Neuron (in vitro differentiated cells): ENCODE measurements at regions not wholly inside any gene's neighbourhood (a gene's known extent, or its start where the extent isn't known, plus 50 kb on each side); places are given as distances from the start of the nearest gene placed in this dataset.
"Not testable (repeated sequence)": the region's sequence is repeated elsewhere in the genome, so short reads cannot be mapped to it uniquely, and the experiment has no call there.

Source experiments
- H2AFZ ChIP-seq: one replicate; pipeline ENCODE4 v1.6.1; 2013; ENCODE audit warnings: low read depth, mild to moderate bottlenecking, inconsistent platforms, low read length, moderate library complexity
- H3K27me3 ChIP-seq: one replicate; pipeline ENCODE4 v1.6.1; 2013; ENCODE audit warnings: low read length; ENCODE audit not compliant: insufficient read depth
- H3K36me3 ChIP-seq: one replicate; pipeline ENCODE4 v1.6.1; 2013; ENCODE audit warnings: low read length; ENCODE audit not compliant: insufficient read depth
- H3K4me1 ChIP-seq: one replicate; pipeline ENCODE4 v1.6.1; 2013; ENCODE audit warnings: low read length; ENCODE audit not compliant: insufficient read depth
- H3K4me3 ChIP-seq: 2 replicates; pipeline ENCODE4 v1.5.1; 2013; ENCODE audit warnings: mild to moderate bottlenecking, low read length, moderate library complexity
- H3K9me3 ChIP-seq: one replicate; pipeline ENCODE4 v1.6.1; 2013; ENCODE audit warnings: low read length

DNA sequence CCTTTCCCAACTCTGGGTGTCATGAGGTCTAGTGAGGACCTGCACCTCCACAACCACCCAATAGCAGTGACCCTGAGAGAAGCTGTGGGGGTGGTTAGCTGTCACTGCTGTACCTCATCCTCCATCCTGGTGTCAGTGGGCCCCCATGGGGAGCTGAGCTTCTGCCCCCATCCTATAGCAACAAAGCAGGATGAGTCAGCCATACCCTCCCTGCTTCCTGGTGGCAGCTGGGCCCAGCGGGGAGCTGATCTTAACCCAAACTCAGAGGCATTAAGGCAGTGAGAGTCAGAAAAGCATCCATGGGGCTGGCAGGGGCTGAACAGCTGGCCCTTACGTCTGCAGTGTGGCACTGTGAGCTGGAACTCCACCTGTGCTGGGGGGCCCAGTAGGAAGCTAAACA lies 247.8 kb upstream of the HDAC4 start:
- H3K27me3 ChIP-seq: no peaks in the 10 kb centered on the region
- H3K4me1 ChIP-seq: no peaks in the 10 kb centered on the region
- H3K4me3 ChIP-seq: no peak overlapping the region
- no peak overlapping the region for H2AFZ ChIP-seq
- peaks cover 1% of the 10 kb centered on the region for H3K9me3 ChIP-seq
- no peaks in the 10 kb centered on the region for H3K36me3 ChIP-seq

DNA sequence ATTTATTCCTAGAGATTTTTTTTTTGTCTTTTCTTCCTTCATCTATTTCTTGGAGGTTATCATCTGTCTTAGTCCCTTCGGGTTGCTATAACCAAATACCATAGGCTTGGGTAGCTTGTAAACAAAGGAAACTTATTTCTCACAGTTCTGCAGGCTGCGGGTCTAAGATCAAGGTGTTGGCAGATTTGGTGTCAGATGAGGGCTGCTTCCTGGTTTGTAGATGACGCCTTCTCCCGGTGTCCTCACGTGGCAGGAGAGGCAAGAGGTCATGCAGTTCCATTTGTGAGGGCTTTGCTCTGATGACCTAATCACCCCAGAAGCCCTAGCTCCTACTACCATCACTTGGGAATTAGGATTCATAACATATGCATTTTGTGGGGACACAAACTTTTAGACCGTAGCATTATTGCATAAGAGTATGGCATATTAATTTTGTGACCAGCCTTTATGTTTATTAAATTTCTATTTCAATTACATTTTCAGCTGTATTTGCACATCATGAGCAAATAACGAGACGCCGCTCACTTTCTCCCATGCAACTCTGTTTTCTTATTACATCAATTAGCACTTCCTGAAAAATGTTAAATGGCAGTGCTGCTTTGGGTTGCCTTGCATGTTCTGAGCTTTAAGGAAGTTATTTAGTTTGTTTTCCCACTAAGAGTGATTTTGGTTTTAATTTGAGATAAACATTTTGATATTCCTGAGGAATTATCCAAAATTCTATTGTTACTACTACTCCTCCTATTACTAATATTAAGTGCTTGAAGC lies 246.4 kb upstream of the HDAC4 start:
- Histone ChIP-seq H3K4me3 (no peak overlapping the region), H3K4me1 (no peaks in the 10 kb centered on the region), H3K9me3 (peaks cover 1% of the 10 kb centered on the region), H3K36me3 (no peaks in the 10 kb centered on the region), H3K27me3 (no peaks in the 10 kb centered on the region), H2AFZ (no peak overlapping the region)

DNA sequence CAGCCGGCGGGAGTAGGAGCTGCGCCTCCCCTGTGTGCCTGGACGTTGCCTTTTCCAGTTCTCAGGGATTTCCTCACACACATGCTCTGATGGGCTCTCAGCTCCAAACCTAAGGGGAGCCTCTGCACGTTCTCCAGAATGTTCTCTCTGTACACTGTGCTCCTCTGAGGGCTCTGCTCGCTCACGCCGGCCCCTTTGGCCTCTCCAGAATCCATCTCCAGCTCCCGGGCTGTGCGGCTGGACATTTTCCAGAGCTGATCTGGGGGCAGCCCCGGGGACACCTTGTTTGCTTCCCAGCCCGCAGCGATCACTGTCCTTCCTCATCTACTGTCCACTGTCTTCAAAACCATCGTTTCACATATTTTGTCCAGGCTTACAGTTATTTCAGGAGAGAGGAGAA lies 245.4 kb upstream of the HDAC4 start:
- Histone ChIP-seq H3K4me3 (no peak overlapping the region), H3K9me3 (peaks cover 1% of the 10 kb centered on the region), H2AFZ (no peak overlapping the region), H3K27me3 (no peaks in the 10 kb centered on the region), H3K4me1 (no peaks in the 10 kb centered on the region), H3K36me3 (no peaks in the 10 kb centered on the region)

DNA sequence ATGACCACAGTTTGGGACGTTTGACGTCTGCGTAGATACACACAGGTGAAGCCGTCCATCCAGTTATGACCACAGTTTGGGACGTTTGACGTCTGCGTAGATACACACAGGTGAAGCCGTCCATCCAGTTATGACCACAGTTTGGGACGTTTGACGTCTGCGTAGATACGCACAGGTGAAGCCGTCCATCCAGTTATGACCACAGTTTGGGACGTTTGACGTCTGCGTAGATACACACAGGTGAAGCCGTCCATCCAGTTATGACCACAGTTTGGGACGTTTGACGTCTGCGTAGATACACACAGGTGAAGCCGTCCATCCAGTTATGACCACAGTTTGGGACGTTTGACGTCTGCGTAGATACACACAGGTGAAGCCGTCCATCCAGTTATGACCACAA lies 243.8 kb upstream of the HDAC4 start:
- H3K4me3 ChIP-seq, H3K9me3 ChIP-seq, H3K36me3 ChIP-seq: not testable (repeated sequence)

DNA sequence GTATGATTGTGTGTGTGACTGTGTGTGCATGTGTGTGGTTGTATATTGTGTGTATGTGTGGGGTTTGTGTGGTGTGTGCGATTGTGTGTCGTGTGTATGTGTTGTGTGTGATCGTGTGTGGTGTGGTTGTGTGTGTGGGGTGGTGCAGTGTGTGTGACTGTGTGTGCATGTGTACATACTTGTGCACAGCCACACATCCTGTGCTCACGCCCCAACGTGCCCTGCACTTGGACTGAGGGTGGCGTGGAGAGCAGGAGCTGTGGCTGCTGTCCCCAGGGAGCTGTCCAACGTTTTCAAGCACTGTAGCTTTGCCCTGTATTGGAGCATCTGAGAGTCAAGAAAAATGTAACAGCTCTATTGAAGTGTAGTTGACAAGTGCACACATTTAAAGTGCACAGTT lies 243.2 kb upstream of the HDAC4 start:
- Histone ChIP-seq H3K4me3 (no peak overlapping the region), H2AFZ (no peak overlapping the region), H3K9me3 (peaks cover 1% of the 10 kb centered on the region), H3K4me1 (no peaks in the 10 kb centered on the region), H3K27me3 (no peaks in the 10 kb centered on the region), H3K36me3 (no peaks in the 10 kb centered on the region)

More for the DNA sequence above, 243.8 kb upstream of the HDAC4 start:
- not testable (repeated sequence) for H3K27me3 ChIP-seq, H3K4me1 ChIP-seq, H2AFZ ChIP-seq

DNA sequence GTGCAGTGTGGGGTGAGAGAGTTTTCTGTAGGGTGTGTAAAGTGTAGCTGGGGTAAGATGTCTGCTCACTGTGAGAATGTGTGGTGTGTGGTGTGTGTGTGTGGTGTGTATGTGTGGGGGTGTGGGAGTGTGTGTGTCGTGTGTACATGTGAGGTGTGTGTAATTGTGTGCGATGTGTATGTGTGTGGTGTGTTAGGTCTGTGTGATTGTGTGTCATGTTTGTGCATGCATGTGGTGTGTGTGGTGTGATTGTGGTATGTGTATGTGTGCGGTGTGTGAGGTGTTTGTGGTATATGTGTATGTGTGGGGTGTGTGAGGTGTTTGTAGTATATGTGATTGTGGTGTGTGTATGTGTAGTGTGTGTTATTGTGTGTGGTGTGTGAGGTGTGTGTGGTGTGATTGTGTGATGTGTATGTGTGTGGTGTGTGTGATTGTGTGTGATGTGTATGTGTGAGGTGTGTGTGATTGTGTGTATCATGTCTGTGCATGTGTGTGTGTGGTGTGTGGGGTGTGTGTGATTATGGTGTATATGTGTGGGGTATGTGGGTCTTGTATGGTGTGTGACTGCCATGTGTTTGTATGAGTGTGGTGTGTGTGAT lies 241.7 kb upstream of the HDAC4 start:
- no peaks in the 10 kb centered on the region for H3K36me3 ChIP-seq
- no peak overlapping the region for H3K4me3 ChIP-seq
- H3K4me1 ChIP-seq: no peaks in the 10 kb centered on the region
- H3K9me3 ChIP-seq: peaks cover 1% of the 10 kb centered on the region
- H3K27me3 ChIP-seq: no peaks in the 10 kb centered on the region
- H2AFZ ChIP-seq: no peak overlapping the region

DNA sequence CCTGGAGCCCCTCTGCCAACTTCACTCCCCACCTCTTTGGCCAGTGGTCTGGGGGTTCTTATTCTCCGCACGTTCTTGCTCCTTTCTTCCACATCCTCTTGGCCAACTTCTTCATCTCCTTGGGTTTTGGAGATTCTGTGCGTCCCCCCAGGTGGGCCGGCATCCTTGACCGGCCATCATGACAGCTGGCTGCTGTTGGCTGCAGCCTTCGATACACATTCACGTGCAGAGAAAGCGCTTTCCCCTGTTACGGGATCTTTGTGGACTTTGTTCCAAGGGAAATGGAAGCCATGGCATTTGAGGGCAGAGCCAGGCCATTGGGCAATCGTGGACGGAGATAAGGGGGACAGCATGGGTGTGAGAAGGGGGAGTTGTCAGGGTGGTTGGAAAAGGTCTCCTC lies 241.1 kb upstream of the HDAC4 start:
- not testable (repeated sequence) for H3K27me3 ChIP-seq, H3K9me3 ChIP-seq, H3K4me1 ChIP-seq, H3K36me3 ChIP-seq, H2AFZ ChIP-seq, H3K4me3 ChIP-seq

DNA sequence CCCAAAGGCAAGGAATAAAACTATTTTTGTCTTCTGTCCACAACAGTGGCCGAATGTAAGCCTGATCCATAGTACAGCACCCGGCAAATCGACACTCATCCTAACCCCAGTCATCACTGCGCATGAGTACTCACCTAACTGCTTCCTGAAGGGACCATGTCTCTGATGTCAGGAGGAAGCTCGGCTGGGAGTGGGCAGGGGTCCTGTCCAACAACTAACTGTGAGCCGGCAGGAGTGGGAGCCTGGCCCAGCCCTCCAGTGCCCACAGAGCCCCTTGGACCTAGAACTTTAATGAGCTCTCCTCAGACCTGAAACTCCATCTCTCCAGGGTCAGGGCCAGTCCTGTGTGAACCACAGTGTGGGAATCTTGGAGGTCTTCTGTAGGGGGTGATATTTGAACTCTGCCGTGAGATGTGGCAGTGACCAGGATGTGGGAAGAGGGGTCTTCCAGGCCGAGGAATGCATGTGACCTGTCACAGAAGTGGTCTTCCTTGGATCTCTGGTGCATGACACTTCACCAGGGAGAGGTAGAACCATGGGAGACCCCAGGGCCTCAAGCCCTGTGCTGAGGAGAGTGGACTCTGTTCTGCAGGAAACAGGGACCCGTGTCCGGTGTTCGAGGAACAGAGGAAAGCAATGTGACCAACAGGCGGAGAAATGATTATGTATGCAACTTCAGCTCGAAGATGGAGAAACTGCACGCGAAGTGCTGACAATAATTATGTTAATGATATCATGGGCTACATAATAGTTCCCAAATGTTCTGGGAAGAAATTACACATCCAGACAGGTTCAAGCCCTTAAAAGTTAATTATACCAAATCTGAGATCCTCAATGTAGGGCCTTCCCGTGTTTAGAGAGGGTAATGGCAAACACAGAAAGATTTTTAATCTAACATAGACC lies 240.1 kb upstream of the HDAC4 start:
- Histone ChIP-seq H3K9me3 (peaks cover 1% of the 10 kb centered on the region), H2AFZ (no peak overlapping the region), H3K4me3 (no peak overlapping the region), H3K4me1 (no peaks in the 10 kb centered on the region), H3K27me3 (no peaks in the 10 kb centered on the region), H3K36me3 (no peaks in the 10 kb centered on the region)

DNA sequence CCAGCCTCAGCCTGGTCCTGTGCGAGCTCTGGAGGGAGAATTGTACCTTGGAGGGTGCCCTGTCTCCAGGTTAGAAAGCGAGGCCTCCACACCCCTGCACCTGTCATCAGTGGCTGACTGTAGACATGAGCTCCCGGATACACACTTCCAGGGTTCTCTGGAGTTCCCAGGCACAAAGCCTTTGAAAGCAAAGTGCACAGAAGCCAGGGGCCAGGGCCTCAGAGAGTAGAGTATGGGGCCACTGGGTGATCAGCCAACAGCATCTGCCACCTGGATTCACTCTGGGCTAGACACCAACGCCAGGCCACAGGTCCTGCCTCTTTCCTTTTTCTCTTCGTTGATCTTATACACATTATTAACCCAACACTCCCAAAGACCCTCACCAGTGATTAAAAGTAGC lies 239.4 kb upstream of the HDAC4 start:
- H3K27me3 ChIP-seq: no peaks in the 10 kb centered on the region
- H2AFZ ChIP-seq: no peak overlapping the region
- H3K36me3 ChIP-seq: no peaks in the 10 kb centered on the region
- H3K4me3 ChIP-seq: no peak overlapping the region
- no peaks in the 10 kb centered on the region for H3K4me1 ChIP-seq
- H3K9me3 ChIP-seq: peaks cover 1% of the 10 kb centered on the region

DNA sequence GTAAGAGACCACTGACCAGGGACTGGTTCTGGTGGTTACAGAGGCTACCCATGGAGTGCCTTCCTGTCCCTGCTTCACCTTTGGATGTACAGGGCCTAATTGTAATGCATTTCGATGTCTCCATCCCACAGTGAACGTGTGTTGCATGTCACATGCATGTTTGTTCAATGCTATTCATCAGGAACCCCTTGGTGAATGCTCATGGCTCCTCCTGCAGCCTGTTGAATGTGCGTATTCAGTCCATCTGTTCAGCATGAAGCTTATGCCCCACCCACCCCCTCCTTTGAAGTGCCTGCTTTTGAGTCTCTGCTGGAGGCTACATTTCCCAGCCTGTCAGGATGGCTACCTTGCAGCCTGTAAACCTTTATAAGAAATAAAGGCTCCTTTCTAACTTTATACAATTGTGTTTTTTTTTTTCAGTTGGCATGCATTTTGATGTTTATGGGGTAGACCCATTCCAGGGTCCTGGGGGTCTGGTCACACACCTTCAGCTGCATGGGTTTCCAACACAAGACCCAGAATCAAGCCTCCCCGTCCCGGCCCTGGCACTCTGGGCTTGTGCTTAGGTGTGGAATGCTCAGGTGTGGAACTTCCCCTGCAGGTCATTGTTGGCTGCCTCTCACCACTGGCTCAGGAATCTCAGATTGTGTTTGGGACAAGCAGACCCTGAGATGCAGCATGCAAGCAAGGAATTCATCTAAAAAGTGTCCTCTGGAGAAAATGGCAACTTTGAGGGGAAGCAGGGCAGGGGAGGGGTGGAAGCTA lies 238.8 kb upstream of the HDAC4 start:
- peaks cover 1% of the 10 kb centered on the region for H3K9me3 ChIP-seq
- no peak overlapping the region for H3K4me3 ChIP-seq
- H2AFZ ChIP-seq: no peak overlapping the region
- no peaks in the 10 kb centered on the region for H3K27me3 ChIP-seq
- H3K4me1 ChIP-seq: no peaks in the 10 kb centered on the region
- no peaks in the 10 kb centered on the region for H3K36me3 ChIP-seq

DNA sequence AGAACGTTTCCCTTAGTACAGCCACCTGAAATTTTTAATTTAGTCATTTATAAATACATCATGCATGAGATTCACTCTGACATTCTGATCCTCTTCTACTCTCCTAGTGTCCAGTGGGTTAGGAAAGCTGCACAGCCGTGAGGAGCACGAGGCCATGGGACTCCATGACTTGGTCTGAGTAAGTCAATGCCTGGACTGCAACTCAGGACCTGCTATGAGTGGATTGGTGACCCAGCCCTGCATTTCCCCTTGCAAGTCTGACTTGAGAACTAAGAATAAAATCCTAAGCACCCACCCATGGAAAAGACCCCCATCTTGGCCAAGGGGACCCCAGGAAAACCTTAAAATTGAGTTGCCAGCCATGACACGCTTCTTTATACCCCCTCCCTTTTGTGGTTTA lies 237.6 kb upstream of the HDAC4 start:
- Histone ChIP-seq H2AFZ (no peak overlapping the region), H3K27me3 (no peaks in the 10 kb centered on the region), H3K9me3 (no peaks in the 10 kb centered on the region), H3K36me3 (no peaks in the 10 kb centered on the region), H3K4me1 (no peaks in the 10 kb centered on the region), H3K4me3 (no peak overlapping the region)

DNA sequence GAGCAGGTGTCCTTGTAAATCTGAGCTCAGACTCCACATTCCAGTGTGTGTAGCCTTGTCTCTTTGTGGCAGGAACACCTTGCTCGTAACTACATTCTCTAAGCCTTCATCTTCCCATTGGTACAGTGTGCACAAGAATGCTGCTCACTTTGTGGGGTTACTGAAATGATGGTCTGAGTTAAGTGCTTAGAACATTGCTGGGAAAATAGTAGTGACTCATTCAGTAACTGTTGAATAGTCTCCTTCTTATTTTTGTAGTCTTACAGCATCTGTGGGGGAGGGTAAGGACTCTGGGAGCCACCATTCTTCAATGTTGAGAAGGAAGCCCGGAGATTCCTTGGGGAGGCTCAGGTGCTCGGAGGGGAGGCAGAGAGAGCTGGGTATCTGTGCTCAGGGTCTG lies 236.0 kb upstream of the HDAC4 start:
- Histone ChIP-seq H3K4me1 (no peaks in the 10 kb centered on the region), H3K27me3 (no peaks in the 10 kb centered on the region), H3K36me3 (no peaks in the 10 kb centered on the region), H2AFZ (no peak overlapping the region), H3K4me3 (no peak overlapping the region), H3K9me3 (no peaks in the 10 kb centered on the region)

DNA sequence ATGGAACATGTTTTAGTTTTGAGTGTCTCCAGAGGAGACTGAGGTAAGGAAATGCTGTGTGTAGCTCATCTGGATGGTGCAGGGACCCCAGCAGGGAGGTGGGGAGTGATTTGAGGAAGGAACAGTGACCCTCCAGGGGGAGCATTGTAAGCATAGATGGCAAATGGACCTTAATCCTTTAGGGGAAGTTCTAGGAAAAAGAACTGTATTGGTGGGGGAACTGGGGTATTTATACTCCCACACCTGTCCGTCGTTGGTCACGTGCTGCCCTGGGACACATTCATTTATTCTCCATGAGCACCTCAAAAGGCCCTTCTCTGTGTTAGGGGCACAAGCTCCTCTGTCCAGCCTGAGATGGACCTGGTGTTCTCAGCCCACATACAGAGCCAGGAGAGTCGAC lies 233.9 kb upstream of the HDAC4 start:
- Histone ChIP-seq H3K9me3 (no peaks in the 10 kb centered on the region), H2AFZ (no peak overlapping the region), H3K36me3 (no peaks in the 10 kb centered on the region), H3K4me1 (no peaks in the 10 kb centered on the region), H3K27me3 (no peaks in the 10 kb centered on the region), H3K4me3 (no peak overlapping the region)
